ENCODE measurements at regions not wholly inside any gene's neighbourhood (a gene's known extent, or its start where the extent isn't known, plus 50 kb on each side); places are given as distances from the start of the nearest gene placed in this dataset.

DNA sequence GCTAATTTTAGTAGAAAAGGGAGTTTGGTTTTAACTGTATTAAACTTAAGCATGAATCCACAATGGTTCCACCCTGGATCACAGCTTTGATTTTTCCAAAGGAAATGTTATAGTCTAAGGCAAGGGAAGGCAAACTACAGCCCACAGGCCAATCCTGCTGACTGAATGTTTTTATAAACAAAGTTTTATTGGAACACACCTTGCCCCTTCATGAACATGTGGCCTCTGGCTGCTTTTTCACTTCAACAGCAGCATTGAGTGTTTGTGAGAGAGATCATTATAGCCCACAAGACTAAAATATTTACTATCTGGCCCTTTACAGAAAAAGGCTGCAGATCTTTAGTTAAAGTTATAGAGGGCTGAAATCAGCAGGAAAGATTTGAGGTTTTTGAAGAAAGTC lies 198.7 kb downstream of the IRS2 start:
- DNase-seq: no peak

DNA sequence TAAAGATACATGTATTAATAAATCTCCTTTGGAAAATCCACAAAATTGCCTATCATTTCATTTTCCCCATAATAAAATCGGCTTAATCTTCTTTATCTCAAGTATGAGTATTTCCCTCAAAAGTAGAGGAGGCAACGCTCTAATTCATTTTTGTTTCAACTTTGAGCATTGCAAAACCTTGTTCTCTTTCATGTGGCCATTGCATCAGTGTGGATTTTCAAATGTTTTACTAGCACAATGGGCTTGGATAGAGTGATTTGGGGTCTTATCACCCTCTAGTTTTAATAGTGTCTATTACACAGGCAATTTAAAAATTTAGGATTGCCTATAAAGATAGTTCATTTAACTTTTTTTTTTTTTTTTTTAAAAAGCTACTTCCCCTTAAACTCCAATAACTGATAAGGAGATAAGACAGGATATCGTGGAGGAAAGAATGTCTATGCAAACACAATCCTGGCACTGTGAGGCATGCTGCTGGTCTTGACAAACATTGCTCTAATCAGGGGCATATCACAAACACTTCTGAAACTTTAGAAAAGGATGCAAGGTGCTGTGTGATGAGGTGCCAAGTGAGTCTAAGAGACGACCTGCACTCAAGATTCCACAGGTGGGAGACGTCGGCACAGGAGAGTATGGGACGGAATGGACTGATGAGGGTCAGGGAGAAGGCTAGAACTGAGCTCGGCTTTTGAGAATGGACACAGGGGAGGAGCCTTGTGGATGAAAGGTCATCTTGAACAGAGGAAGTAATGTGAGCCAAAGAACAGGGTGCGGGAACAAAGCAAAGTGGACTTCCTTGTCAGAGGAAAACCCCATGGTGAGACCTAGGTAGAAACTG lies 199.7 kb downstream of the IRS2 start:
- no peak for DNase-seq

DNA sequence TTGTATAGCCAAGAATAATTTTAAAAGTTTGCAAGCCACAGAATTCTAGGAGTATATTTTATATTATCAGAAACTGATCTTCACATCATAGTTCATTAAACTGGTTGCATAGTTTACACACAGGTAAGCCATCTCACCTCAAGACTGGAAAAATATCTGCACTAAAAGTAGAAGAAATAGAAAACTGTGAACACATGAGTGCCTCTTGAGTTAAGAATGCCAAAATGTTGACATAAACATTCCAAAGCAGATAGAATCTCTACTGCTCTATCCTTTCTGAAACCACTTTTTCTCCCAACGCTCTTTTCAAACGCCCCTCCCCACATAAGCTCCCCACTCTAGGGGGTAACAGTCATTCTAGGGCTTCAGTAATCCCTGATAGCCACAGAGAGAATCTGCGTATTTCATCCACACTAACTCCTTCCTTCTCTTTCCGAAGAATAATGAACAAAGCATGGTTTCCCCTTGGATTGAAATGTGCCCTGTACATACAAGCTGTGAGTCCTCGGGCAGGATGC lies 201.5 kb downstream of the IRS2 start:
- DNase-seq: no peak

DNA sequence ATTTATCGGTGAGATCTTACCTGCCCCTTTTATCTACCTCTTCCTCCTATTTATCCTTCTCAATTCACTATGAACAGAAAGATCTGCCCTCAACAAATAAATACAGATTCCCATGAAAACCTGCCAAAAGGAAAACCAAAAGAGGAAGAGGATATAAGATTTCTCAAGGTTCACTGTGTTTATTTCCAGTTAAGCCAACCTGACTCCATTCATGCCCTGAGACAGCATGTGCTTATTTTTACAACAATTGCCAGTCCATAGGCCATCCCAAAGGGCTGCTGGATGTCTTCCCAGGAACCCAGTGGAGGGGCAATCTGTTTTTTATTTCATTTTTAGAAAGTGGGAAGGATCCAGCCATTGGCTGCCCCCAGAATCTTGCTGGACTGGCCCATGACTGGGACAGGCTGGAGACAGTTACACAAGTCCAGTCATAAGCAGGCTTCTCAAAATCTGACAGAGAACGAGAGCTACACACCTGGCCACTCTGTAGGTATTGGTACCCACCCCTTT lies 209.1 kb downstream of the IRS2 start:
- no peak for DNase-seq

GRCh38 chr13:109576331-109576813 lies 210.0 kb downstream of the IRS2 start:
- no peak for DNase-seq

GRCh38 chr13:109575821-109576220 lies 210.6 kb downstream of the IRS2 start:
- no peak for DNase-seq

DNA sequence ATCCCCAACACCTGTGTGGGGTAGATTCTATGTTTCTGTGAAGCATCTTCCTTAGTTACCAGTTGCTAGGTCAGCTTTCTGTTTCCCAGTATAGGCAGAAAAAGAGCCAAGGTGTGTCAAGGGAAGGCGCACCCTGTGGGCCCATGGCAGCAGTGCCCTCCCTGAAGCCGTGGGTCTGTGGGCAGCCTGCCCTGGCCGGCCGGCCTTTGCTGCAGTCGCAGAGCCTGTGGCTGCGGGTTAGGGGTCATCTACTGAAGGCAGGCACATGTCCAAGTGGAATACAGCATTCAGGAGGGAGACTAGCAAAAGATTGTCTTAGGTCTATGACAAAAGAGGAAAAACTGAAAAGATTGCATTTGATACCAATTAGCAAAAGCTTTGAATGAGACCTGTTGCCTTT lies 214.0 kb downstream of the IRS2 start:
- DNase-seq: no peak

DNA sequence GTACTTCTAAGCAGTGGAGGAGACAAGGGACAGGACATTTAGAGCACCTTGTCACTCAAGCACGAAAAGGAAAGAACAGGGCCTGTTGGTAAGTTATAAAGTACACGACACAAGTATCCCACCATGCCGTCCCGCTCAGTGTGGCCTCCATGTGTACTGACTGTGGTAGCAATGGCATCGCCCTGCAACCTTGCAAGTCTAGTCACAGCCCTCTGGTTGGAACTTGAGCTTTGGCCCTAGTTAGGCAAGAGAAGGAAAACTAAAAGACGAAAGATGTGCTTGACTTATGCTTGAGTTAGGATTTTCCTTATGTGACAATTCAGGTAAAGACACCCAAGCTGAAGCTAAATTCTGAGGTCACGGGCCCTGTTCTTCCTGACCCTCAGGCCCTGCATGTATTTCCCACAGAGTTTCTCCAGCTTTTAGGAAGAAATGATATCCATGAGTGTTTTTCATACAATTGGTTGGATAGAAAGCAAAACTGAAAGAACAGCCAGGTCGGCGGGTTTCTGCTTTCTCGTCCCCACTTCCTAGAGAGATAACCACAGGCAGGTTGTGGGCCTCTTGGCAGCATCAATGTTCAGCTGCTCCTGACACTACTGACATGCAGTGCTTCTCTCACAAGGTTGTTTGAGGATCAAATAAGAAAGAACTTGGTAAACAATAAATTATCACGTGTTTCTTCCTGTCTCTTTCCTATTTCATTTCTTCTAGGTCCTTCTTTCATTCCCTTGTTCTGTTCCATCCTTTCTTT lies 216.2 kb downstream of the IRS2 start:
- DNase-seq: no peak

GRCh38 chr13:109568339-109568818 lies 218.0 kb downstream of the IRS2 start:
- DNase-seq: no peak

GRCh38 chr13:109567315-109567714 lies 219.1 kb downstream of the IRS2 start:
- no peak for DNase-seq

DNA sequence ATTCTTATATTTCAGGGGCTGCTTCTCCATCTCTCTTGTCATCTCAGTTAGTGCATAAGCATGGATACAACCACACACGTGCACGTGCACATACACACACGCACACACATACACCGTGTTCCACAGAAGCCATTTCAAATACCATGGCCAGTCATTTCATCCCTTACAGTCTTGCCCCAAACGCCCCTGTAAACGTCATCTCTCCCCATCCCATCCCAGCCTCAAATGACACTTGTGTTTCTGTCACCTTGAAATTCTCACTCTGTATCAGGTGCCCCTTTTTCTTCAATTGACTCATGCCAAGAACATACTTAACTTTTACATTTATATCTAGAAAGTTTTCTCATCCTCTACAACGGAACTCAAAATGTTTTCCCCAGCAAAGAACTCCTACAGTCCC lies 220.5 kb downstream of the IRS2 start:
- DNase-seq: no peak

DNA sequence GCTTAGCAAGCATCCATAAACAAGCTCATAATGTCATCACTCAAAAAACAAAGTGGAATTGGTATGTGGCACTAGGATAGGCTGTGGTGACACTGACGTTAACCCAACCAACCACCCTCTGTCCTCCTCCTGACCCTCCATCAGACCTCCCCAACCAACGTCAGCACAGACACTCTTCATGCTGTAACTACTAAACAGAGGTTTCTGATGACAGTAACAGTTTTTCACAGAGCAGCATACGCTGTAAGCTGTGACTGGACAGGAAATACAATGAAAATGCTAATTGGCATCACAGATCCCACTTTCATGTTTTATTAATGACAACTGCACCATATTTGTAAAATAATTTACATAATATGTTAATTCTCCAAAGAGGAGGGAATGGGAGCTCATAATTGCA lies 238.0 kb downstream of the IRS2 start:
- no peak for DNase-seq

DNA sequence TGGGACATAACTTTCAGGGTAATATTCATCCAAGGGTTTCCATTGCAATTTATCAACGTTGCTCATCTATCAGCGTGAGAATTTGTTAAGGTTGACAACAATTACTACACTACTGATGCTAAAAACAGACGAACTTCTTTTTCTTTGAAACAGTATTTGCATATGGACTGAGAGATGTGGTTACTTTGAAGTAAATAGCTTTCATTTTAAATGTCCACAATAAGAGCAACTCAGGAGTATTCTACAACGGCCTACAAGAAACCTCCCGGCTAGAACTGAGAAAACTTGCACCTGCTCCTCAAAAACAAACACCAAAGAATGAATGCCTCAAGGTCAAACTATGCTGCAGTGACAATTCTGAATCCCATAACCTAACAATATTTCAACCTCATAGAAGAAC lies 238.4 kb downstream of the IRS2 start:
- DNase-seq: no peak

DNA sequence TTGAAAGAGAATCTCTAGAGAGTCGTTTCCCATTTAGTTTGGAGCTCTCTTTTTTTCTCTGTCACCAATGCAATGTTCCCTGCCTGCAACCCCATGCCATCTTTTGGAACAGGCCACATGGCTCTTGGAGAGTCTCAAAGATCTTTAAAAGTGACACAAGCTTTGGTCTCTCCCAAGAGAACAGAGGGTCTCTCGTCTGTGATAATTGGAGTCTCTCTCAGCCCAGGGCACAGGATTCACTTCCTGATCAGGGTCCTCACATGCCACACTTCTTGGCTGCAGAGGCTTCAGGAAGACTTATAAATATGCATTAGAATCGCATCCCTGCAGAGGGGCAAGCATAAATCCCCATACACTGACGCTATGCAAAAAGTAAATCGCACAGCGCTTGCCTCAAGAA lies 240.5 kb downstream of the IRS2 start:
- no peak for DNase-seq

- no peak for DNase-seq
Observed at GRCh38 chr13:109541081-109541480, 245.3 kb downstream of the IRS2 start.

DNA sequence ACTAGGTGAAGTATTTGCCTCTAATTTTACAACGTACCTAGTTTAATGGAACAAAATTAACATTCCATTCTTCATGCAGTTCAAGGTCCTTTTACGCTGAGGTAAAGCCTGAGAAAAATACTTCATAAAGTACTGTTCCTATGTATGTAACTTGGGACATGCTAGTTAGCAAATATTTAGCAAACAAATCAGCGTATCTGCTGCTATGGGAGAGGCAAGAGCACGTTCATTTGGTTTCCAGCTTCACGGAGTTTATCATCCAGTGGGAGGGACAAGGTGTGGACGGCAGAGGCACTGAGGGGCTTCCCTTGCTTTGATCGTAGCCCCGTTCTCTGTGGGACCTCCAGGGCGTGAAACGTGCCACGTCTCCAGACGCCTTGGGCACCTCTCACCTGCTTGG lies 248.8 kb downstream of the IRS2 start:
- DNase-seq: no peak

DNA sequence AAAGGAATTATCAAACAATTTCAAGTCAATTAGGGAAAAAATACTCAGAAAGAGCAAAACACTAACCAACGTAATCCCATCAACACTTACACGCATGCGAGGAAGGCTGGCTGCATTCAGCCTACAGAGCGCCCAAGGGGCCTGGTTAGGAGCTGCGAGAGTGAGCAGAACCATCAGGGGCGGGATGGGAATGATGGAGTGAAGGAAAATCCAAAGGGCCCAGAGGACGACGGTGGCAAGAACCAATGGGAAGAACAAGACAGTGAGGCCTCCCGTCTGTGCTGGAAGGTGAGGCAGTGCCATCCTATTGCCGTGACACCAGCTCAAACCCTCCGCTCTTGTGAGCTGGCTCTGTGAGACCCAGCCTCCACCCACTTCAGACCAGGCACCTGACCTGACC lies 253.0 kb downstream of the IRS2 start:
- no peak for DNase-seq

DNA sequence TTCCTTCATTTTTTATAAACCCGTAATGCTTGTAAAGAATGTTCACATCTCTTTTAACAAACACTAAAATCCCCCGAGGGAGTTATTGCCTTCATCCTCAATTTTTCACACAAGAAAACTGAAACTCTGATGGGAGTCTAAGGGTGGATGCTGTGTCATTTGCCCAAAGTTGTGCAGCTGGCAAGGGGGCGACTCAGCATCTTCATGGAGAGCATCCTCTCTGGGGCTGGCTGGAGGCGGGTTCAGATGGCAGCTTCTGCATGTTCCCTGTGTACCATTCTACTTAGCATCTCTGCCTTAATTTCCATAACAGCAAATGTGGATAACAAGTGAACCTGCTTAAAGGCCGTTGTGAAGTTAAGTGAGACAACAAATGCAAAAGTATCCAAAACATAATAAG lies 256.4 kb downstream of the IRS2 start:
- DNase-seq: no peak

DNA sequence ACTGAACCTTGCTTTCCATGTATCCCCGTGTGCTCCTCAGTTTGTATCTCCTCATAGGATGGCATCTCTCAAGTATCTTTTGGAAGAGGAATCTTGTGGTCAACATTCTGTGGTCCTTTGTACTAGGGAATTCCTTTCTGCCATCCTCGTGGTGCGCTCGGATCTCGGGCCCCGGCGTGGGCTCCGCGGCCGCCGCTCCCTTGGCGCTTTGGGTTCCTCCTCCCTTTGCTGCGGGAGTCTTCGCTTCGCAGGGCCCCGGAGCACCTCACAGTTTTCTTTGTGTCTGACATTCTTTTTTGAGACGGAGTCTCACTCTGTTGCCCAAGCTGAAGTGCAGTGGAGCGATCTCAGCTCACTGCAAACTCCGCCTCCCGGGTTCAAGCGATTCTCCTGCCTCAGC lies 264.7 kb downstream of the IRS2 start:
- no peak for DNase-seq

DNA sequence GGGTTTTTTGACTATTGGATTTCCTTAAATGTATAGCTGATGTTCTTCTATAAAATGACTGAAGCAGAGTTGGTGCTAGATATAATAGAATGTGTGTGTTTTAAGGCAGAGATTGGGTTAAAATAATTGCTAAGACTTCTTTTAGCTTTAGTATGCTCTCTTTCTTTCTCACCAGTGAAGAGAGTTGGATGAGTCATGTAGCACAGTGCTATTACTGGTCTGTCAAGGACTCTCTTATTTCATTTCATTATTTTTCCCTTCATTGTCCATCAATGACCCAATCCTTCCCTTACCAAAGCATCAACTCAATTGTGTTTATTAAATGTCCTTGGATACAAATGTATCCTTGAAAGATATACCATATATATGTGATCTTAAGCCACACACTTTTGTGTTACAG lies 268.9 kb downstream of the IRS2 start:
- no peak for DNase-seq

- DNase-seq: no peak
Observed at GRCh38 chr13:109516186-109516585, 270.2 kb downstream of the IRS2 start.

- no peak for DNase-seq
Observed at GRCh38 chr13:109510013-109510412, 276.4 kb downstream of the IRS2 start.

DNA sequence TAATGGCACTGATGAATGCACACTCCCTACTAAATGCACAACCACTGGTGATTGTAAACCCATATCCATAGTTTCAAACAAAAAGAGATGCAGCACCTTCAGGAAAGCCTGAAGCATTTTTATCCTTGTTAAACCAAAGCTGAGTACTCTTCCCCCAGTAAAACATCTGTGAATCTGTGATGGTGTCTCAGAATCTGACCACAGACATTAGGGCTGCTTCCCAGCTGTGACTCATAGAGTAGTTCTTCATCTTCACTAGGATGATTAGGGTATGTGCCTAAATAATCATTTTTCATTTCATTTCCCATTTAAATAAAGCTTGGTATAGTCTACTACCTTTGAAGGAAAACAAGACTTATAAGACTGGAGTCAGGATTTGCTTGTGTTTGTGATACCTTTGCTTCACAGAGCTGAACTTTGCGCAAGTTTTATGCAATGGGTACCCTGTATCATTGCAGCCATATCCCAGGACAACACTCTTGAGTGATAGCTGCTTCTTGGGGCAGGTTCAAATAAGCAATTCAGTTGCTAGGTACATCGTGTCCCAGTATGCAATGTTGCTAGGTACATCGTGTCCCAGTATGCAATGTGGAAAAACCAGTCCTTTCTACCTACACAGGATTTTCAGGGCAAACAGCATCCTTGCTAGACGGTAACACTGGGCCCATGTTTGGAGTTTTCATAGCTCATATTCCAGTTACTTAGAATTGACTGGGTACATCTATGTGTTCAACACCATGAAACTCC lies 277.1 kb downstream of the IRS2 start:
- DNase-seq: no peak
